Lower leg skin (tissue), 3 donors: ENCODE measurements at regions not wholly inside any gene's neighbourhood (a gene's known extent, or its start where the extent isn't known, plus 50 kb on each side); places are given as distances from the start of the nearest gene placed in this dataset.

Experiments used
- CTCF ChIP-seq, 3 donors: fragments of 450-650 bp; IDR thresholded peaks; one replicate each; pipeline ENCODE4 v1.5.1; 2016; ENCODE audit warnings: antibody characterized with exemption in 3 of 3, mild to moderate bottlenecking in 3 of 3, moderate library complexity in 2 of 3
- POLR2A ChIP-seq, 2 donors: fragments of 450-650 bp; IDR thresholded peaks; one replicate each; pipeline ENCODE4 v1.6.1; 2016 to 2017; ENCODE audit warnings: antibody characterized with exemption in 2 of 2, mild to moderate bottlenecking in 1 of 2, moderate library complexity in 1 of 2

DNA sequence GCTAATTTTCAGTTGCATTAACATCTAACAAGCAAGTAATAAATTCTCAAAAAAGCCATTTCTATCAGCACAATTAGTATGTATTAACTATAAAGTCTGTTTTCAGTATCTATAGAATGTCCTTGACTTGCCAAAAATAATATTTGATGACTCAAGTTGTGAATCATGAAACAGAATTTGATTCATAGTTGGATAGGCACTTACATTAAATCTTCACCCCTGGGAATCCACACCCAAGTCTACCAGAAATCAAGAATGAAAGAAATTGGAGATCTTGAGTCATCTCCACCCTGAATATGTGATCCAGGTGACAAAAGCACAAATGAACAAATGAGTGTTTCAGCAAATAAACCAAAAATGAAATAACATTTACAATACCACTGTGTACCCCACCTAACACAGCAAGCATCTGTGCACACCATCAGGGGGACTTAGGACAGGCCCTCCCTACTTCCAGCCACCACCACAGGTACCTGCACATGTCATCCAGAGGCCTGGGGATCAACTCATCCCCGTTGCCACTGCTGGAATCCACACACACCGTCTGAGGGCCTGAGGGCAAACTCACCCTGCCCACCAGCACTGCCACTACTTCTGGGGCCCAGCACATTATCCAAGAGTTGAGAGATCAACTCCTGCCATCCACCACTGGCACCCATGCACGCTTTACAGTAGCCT, 160.1 kb downstream of the MTERF1 start:
- TF ChIP-seq CTCF (IDR thresholded peaks at IDR 0.05) (no peak), POLR2A (IDR thresholded peaks at IDR 0.05) (no peak)
